HG03097 (cell line): ENCODE measurements at regions not wholly inside any gene's neighbourhood (a gene's known extent, or its start where the extent isn't known, plus 50 kb on each side); places are given as distances from the start of the nearest gene placed in this dataset.
"Not testable (repeated sequence)": the region's sequence is repeated elsewhere in the genome, so short reads cannot be mapped to it uniquely, and the experiment has no call there.

Experiments used
- ATAC-seq: cut with Tn5 transposase; IDR thresholded peaks from one replicate; pipeline ENCODE4 v1.9.1; 2021; ENCODE audit not compliant: unreplicated experiment, low FRiP score

- ATAC-seq: not testable (repeated sequence)
Measured at GRCh38 chr5:1731855-1732237, 67.8 kb downstream of the MRPL36 start.

GRCh38 chr5:1731091-1731639, 68.5 kb downstream of the MRPL36 start:
- ATAC-seq: no peak

DNA sequence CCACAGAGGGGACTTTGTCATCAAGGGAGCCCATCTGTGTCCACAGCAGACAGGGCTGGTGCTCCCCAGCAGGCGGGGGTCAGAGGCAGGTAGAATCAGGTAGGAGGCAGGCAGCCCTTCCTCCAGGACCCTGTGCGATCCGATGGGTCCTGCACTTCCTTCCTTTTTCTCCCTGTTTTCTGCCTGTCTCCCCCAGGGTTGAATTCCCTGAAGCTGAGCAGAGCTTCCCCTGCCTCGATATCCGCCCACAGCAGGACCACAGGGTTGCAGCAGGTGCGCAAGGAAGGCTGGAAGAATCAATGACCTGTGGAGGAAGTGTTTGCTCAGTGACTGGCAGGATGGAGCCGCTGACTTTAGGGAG, 69.2 kb downstream of the MRPL36 start:
- no peak for ATAC-seq

DNA sequence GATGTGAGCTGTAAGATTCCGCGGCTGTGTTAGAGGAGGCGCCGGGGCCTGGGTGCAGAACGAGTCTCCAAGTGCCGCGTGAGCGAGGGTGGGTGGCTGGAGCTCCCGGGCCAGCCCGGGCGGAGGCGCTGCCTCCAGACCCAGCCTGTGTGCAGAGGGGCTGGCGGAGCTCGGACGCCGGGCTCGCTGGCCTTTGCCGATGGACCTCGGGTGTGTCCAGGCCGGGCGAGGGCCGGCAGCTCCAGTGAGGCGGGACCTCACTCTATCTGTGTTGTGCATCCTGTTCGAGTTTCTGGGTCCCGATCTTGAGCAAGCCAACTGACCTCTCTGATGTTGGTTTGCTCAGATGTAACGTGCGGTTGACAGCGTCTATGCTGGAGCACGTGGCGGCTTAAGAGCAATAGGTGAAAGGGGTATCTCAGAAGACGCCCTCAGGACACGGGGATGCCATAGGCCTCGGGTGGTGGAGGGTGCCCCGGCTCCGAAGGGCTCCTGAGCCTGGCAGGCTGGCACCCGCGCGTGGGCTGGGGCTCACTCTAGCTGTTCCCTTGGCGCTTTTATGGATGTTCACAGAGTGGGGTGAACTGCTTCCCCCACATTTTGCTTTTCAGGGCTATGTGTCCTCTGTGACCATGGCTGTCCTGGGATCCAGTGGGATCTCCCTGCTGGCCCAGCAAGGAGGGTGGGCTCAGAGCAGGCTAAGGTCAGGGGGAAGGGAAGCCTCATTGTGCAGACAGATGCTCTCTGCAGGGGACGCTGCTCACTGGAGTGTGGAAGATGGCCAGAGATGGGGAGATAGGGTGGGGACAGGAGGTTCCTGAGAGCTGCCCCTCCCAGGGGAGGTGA, 69.8 kb downstream of the MRPL36 start:
- no peak for ATAC-seq

DNA sequence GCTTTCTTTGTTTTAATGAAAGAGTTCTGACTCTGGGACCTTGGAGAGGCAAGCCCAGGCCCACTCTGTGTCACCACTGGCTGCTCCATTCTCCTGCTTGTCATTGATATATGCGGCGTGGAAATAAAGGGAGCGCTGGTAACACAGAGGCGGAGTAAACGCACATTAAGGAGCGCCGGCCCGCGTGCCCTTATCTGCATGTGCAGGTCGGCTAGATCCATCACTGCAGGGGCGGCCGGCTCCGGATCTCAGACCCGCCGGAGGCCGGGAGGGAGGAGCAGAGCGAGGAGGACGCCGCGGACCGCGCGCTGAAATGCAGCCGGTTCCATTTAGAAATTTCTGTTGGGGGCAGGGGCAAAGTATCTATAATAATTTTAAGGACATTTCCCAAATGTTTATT, 70.8 kb downstream of the MRPL36 start:
- no peak for ATAC-seq

DNA sequence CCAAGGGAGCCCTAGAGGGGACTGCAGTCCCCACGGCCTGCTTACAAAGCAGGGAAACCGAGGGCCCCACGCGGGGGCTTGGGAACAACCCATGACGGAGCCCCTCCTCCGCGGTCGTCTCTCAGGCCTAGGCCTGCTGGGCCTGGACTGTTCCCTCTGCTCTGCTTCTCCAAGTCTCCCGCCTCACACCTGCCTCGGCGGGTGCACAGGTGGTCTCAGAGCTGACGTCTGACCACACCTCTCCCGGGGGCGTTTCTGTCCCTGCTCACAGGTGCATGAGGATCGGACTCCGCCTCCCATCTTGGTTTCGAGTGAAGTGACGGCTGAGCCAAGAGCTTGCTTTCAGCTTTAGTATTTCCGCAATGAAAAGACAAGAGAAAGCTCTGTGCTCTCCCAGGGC, 72.1 kb downstream of the MRPL36 start:
- no peak for ATAC-seq

- no peak for ATAC-seq
Measured at GRCh38 chr5:1726956-1727355, 72.7 kb downstream of the MRPL36 start.

- no peak for ATAC-seq
Measured at GRCh38 chr5:1726469-1726865, 73.2 kb downstream of the MRPL36 start.

- no peak for ATAC-seq
Measured at GRCh38 chr5:1725641-1726468, 73.8 kb downstream of the MRPL36 start.

GRCh38 chr5:1724822-1725602, 74.6 kb downstream of the MRPL36 start:
- no peak for ATAC-seq

GRCh38 chr5:1723957-1724821, 75.4 kb downstream of the MRPL36 start:
- ATAC-seq: no peak

- no peak for ATAC-seq
Measured at GRCh38 chr5:1723476-1723875, 76.2 kb downstream of the MRPL36 start.

GRCh38 chr5:1722877-1723276, 76.8 kb downstream of the MRPL36 start:
- ATAC-seq: no peak

GRCh38 chr5:1720396-1721110, 79.1 kb downstream of the MRPL36 start:
- no peak for ATAC-seq

- ATAC-seq: no peak
Measured at GRCh38 chr5:1719860-1720259, 79.8 kb downstream of the MRPL36 start.

- ATAC-seq: no peak
Measured at GRCh38 chr5:1718669-1719068, 81.0 kb downstream of the MRPL36 start.

- ATAC-seq: not testable (repeated sequence)
Measured at GRCh38 chr5:1710091-1710490, 89.5 kb downstream of the MRPL36 start.

GRCh38 chr5:1709171-1709803, 90.3 kb downstream of the MRPL36 start:
- no peak for ATAC-seq
